Astrocyte (in vitro differentiated cells and primary cell): ENCODE measurements at regions not wholly inside any gene's neighbourhood (a gene's known extent, or its start where the extent isn't known, plus 50 kb on each side); places are given as distances from the start of the nearest gene placed in this dataset.

Source experiments
- CTCF ChIP-seq: IDR thresholded peaks from 2 replicates; pipeline ENCODE4 v1.5.1; 2011; ENCODE audit warnings: low read depth, mild to moderate bottlenecking, inconsistent platforms, low read length, moderate library complexity; ENCODE audit not compliant: insufficient read depth
- EZH2 ChIP-seq: IDR thresholded peaks from 2 replicates; pipeline ENCODE4 v1.6.1; 2012; ENCODE audit warnings: mild to moderate bottlenecking, low read length, inconsistent platforms; ENCODE audit not compliant: insufficient read depth

- TF ChIP-seq CTCF (no peak), EZH2 (no peak)
Measured at GRCh38 chr16:59773330-59773729, 1039.2 kb upstream of the GOT2 start.
